GM12873 (cell line): ENCODE measurements at regions not wholly inside any gene's neighbourhood (a gene's known extent, or its start where the extent isn't known, plus 50 kb on each side); places are given as distances from the start of the nearest gene placed in this dataset.

Source experiments
- CTCF ChIP-seq: IDR thresholded peaks from 2 replicates; pipeline ENCODE4 v1.5.1; 2012; ENCODE audit warnings: low read depth, mild to moderate bottlenecking, moderate library complexity, low read length, control low read depth; ENCODE audit not compliant: insufficient read depth; ENCODE audit errors: missing control alignments

GRCh38 chr22:27556371-27556770 lies 245.2 kb downstream of the MN1 start:
- TF ChIP-seq CTCF = no peak

- TF ChIP-seq CTCF = no peak
Measured at GRCh38 chr22:27557286-27558008, 244.1 kb downstream of the MN1 start.

GRCh38 chr22:27558658-27559371 lies 242.7 kb downstream of the MN1 start:
- TF ChIP-seq CTCF = no peak

GRCh38 chr22:27560781-27561180 lies 240.8 kb downstream of the MN1 start:
- TF ChIP-seq CTCF = no peak

- TF ChIP-seq CTCF = no peak
Measured at GRCh38 chr22:27561286-27561904, 240.2 kb downstream of the MN1 start.

- no peak for TF ChIP-seq CTCF
Measured at GRCh38 chr22:27564806-27565205, 236.8 kb downstream of the MN1 start.

GRCh38 chr22:27566602-27567001 lies 235.0 kb downstream of the MN1 start:
- no peak for TF ChIP-seq CTCF
